Activated T-cell treated with anti-CD3 and anti-CD28 coated beads, Interleukin-2, amount 50 U/mL, for 24 hours (primary cell): ENCODE measurements at regions not wholly inside any gene's neighbourhood (a gene's known extent, or its start where the extent isn't known, plus 50 kb on each side); places are given as distances from the start of the nearest gene placed in this dataset.

ENCODE experiments used
- DNase-seq: peaks from one replicate; pipeline ENCODE4 v3.0.0-alpha.2; 2020
- H3K27ac Mint-ChIP-seq: 2 replicates; pipeline ENCODE4 v1.8.0; 2020; ENCODE audit warnings: mild to moderate bottlenecking, mixed read lengths
- H3K27me3 Mint-ChIP-seq: 2 replicates; pipeline ENCODE4 v1.8.0; 2020; ENCODE audit warnings: mixed read lengths
- H3K36me3 Mint-ChIP-seq: 2 replicates; pipeline ENCODE4 v1.8.0; 2020; ENCODE audit warnings: low read depth, mixed read lengths
- H3K4me1 Mint-ChIP-seq: 2 replicates; pipeline ENCODE4 v1.8.0; 2020; ENCODE audit warnings: low read depth, mixed read lengths
- H3K4me3 Mint-ChIP-seq: 2 replicates; pipeline ENCODE4 v1.8.0; 2020; ENCODE audit warnings: mild to moderate bottlenecking, moderate library complexity, mixed read lengths
- H3K9me3 Mint-ChIP-seq: 2 replicates; pipeline ENCODE4 v1.8.0; 2020; ENCODE audit warnings: mixed read lengths

DNA sequence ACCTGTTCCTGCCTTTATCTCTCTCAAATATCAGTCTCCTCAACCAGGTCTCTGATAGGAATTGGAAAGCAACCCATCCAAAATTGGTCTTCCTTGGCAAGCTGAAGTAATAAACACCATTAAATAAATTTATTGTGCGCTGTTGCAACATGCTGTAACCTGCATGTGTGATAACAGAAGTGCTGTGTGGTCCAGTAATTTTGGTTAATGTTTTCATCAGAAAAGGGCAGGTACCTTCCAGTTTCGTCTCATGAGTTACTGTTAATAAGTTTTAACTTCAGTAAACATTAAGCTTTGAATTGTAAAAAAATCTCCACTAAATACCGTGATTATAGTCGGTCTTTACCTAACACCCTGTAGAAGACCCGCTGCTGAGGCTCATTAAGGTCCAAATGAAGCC, 624.7 kb downstream of the TNS3 start:
- Mint-ChIP-seq H3K9me3 (peaks cover 18% of the 10 kb centered on the region), H3K27ac (no peak overlapping the region), H3K4me1 (no peaks in the 10 kb centered on the region), H3K4me3 (no peak overlapping the region), H3K36me3 (no peaks in the 10 kb centered on the region), H3K27me3 (no peaks in the 10 kb centered on the region)
- DNase-seq = no peak

DNA sequence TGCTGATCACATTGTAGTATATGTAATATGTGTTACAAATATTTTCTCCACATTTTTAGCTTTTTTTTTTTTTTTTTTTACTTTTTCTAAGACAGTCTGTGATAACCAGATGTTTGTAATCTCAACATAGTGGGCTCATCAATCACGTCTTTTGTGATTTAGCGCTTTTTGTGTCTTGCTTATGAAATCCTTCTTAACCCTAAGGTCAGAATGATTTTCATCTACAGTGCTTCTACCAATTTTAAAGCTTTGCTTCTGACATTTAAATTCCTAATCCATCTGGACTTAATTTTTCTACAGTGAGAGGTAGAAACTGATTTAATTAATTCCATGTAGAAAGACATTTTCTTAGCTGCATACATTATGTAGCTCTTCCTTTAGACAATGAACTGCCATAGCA, 626.4 kb downstream of the TNS3 start:
- Mint-ChIP-seq H3K27me3 (no peaks in the 10 kb centered on the region), H3K36me3 (no peaks in the 10 kb centered on the region), H3K9me3 (peaks cover 12% of the 10 kb centered on the region)

DNA sequence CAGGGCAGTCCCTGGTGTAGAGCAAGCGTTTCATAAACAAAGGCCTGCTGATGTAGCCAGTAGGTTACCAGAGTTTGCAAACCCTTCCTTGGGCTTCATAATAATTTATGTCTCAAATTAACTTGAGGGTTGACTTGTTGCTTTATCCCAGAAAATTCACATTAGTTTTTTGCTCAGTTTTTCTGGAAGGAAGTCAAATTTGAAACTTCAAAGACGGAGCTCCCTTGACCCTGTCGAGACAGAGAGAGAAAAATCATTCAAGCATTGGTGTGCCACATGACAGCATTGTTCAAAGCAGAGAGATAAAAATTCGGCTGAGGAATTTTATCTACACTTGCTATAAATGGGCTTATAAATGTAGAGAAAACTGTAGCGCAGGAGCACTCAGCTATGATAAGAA, 627.7 kb downstream of the TNS3 start:
- DNase-seq = no peak
- no peak overlapping the region for H3K4me3 Mint-ChIP-seq
- H3K27me3 Mint-ChIP-seq = no peaks in the 10 kb centered on the region
- H3K36me3 Mint-ChIP-seq = no peaks in the 10 kb centered on the region
- H3K27ac Mint-ChIP-seq = no peak overlapping the region
- H3K4me1 Mint-ChIP-seq = no peaks in the 10 kb centered on the region
- peaks cover 9% of the 10 kb centered on the region for H3K9me3 Mint-ChIP-seq

More for the DNA sequence above, 626.4 kb downstream of the TNS3 start:
- Mint-ChIP-seq H3K27ac (no peak overlapping the region), H3K4me1 (no peaks in the 10 kb centered on the region), H3K4me3 (no peak overlapping the region)
- no peak for DNase-seq

DNA sequence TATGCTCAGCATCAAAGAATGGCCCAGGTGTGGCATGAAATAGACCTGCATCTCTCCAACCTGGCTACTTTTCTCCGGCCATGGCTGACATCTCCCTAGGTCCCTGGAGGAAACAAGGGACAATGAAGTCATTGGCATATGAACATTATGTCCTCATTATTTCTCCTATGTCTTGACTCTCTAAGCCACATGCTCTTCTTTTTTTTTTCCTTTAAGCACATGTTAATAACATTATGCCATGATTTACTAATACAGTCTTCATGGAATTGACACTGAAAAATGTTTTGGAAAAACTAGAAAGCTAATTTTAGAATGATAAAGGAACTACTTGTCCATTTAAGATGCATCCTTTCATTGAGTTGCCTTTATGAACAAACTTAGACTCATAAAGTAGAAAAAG, 628.9 kb downstream of the TNS3 start:
- no peaks in the 10 kb centered on the region for H3K4me1 Mint-ChIP-seq
- no peak overlapping the region for H3K27ac Mint-ChIP-seq
- H3K36me3 Mint-ChIP-seq = no peaks in the 10 kb centered on the region
- no peak for DNase-seq
- no peak overlapping the region for H3K4me3 Mint-ChIP-seq
- H3K9me3 Mint-ChIP-seq = peaks cover 4% of the 10 kb centered on the region
- no peaks in the 10 kb centered on the region for H3K27me3 Mint-ChIP-seq

DNA sequence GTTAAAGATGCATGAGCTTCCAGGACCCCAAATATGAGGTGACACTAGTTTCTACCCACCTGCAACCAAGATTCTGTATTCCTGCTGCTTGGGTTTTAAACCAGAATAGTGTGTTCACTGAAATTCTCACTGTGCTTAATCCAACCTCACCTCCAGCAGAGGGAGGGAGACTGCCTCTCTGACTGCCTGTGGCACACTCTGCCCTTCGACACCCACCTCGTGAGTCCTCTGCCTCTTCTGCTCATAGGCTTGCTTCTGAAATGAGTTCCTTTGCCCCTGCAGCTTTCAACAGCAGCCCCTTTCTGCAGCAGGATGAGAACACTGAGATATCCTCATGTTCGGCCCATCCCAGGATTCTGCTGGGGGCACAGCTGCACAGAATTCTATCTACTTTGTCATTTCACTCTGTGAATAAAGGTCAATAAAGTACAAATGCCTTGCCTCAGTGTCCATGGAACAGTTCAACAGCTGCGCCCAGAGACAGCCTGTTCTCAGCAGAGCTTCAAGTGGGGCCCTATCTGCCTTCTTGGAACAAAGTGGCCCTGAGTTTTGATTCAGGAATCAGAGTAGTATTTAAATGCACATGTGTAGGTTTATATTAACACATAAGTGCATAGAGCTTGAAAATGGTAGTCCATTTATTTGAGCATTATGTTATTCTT, 632.5 kb downstream of the TNS3 start:
- Mint-ChIP-seq H3K36me3 (no peaks in the 10 kb centered on the region), H3K9me3 (peaks cover 2% of the 10 kb centered on the region), H3K4me3 (no peak overlapping the region), H3K27ac (no peak overlapping the region), H3K4me1 (no peaks in the 10 kb centered on the region), H3K27me3 (no peaks in the 10 kb centered on the region)
- no peak for DNase-seq

DNA sequence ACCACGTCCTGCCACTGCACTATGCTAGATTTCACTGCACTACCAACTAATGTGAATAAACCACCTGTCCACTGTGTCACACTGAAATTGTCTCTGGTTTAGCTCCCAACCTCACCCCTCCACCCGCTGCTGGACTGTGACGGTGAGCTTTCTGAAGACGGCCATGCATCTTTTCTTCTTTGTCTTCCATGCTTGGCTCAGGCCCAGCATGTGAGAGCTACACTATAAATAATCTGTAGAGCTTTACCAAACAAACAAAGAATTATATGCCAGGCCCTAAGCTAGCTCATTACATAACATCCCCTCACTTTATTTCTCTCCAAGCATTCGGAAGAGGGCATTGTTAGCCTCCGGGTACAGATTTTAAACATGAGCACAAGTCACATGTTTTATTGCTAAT, 633.2 kb downstream of the TNS3 start:
- no peak overlapping the region for H3K27ac Mint-ChIP-seq
- no peak for DNase-seq
- H3K4me1 Mint-ChIP-seq = no peaks in the 10 kb centered on the region
- peaks cover 5% of the 10 kb centered on the region for H3K9me3 Mint-ChIP-seq
- no peaks in the 10 kb centered on the region for H3K36me3 Mint-ChIP-seq
- H3K4me3 Mint-ChIP-seq = no peak overlapping the region
- H3K27me3 Mint-ChIP-seq = no peaks in the 10 kb centered on the region

DNA sequence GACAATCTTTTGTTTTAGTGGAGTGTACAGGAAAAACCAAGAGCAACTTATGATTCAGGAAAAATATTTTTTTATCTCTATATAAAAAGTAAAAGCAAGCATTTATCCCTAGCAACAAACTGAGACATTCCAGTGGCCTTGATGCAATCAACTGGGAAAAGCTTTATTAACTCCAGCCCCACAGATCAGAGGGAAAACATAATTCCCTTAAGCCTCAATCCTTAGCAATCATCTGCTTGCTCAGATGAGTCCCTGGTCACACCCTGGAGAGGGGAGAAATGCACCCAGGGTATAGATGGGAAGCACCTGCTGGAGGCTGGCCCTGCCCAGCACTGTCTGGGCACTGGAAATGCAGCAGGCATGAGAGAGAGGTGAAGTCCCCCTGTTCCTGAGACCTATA, 636.6 kb downstream of the TNS3 start:
- H3K4me3 Mint-ChIP-seq = no peak overlapping the region
- no peak overlapping the region for H3K27ac Mint-ChIP-seq

DNA sequence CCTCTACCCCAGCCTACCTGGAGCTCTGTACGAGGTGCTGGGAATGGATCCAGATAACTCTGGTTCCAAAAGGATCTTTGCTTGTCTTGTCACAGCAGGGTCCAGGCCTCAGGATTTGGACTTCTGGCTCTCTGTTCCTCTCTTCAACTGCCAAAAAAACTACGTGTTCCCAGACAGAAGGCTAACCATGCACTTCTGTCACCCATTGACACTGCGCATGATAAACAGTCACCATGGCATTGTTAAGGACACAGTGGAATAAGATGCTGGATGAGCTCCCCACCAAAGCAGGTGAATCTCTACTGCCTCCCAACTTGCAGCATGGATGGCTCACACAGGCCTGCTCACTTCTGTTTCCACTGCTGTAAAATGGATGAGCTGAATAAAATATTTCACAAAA, 637.9 kb downstream of the TNS3 start:
- Mint-ChIP-seq H3K36me3 (no peaks in the 10 kb centered on the region), H3K9me3 (peaks cover 4% of the 10 kb centered on the region), H3K27me3 (no peaks in the 10 kb centered on the region), H3K4me1 (no peaks in the 10 kb centered on the region), H3K4me3 (no peak overlapping the region), H3K27ac (no peak overlapping the region)
- DNase-seq = no peak

More for the DNA sequence above, 636.6 kb downstream of the TNS3 start:
- Mint-ChIP-seq H3K27me3 (no peaks in the 10 kb centered on the region), H3K4me1 (no peaks in the 10 kb centered on the region), H3K36me3 (no peaks in the 10 kb centered on the region), H3K9me3 (peaks cover 4% of the 10 kb centered on the region)
- no peak for DNase-seq

DNA sequence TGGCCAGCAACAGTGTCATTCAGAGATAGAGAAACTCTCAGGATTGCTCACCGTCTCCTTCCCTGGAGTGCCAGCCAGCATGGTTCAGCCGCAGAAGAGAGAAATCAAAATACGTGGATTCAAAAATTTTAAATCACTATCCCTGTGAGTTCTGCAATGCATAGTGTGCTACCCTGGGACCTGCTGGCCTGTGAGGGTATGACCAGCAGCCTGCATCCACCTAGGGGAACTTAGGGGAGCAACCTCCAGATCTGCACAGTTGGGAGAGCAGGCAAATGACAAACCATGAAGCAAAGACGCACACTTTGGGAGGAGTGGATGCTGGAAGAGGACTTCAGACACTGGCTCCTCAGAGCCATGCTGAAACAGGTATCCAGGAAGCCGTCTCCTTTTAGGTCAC, 639.3 kb downstream of the TNS3 start:
- H3K27ac Mint-ChIP-seq = no peak overlapping the region
- no peak for DNase-seq
- H3K27me3 Mint-ChIP-seq = no peaks in the 10 kb centered on the region
- H3K36me3 Mint-ChIP-seq = no peaks in the 10 kb centered on the region
- H3K4me3 Mint-ChIP-seq = no peak overlapping the region
- H3K9me3 Mint-ChIP-seq = peaks cover 4% of the 10 kb centered on the region
- no peaks in the 10 kb centered on the region for H3K4me1 Mint-ChIP-seq

DNA sequence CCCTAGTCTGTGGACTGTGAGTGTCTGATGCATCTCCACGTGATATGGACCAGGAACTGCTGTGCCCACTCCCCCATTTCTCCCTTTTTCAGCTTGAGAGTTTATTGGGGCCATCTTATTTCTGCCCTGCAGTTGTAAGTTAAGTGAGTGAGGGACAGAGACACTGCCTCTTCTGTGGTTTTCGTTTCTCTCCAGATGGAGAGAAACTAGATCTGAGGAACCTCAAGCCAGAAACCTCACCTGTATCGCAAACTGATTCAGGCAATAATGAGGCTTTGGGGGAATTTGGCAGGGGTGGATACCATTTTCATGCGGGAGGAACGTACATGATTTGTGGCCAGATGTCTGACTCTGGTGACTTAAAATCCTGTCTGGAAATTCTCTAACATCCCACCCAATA, 641.7 kb downstream of the TNS3 start:
- H3K36me3 Mint-ChIP-seq = no peaks in the 10 kb centered on the region
- DNase-seq = no peak
- no peaks in the 10 kb centered on the region for H3K27me3 Mint-ChIP-seq
- no peak overlapping the region for H3K4me3 Mint-ChIP-seq
- H3K4me1 Mint-ChIP-seq = no peaks in the 10 kb centered on the region
- H3K9me3 Mint-ChIP-seq = peaks cover 4% of the 10 kb centered on the region
- H3K27ac Mint-ChIP-seq = no peak overlapping the region

DNA sequence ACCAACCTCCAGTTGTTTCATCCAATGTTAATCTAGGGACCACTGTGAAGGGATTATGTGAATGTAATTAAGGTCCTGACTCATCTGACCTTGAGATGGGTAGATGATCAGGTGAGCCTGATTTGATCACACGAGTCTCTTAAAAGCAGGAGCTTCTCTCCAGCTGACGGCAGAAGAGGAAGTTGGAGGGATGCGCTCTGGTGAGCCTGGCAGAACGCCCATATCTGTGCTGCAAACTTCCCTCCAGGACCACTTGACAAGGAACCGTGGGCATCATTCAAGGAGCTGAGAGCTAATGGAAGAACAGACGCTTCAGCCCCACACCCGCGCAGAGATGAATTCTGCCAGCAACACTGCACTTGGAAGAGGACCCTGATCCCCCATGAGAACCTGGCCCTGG, 642.4 kb downstream of the TNS3 start:
- no peaks in the 10 kb centered on the region for H3K4me1 Mint-ChIP-seq
- H3K27me3 Mint-ChIP-seq = no peaks in the 10 kb centered on the region
- peaks cover 4% of the 10 kb centered on the region for H3K9me3 Mint-ChIP-seq
- no peak overlapping the region for H3K4me3 Mint-ChIP-seq
- H3K27ac Mint-ChIP-seq = no peak overlapping the region
- no peak for DNase-seq
- no peaks in the 10 kb centered on the region for H3K36me3 Mint-ChIP-seq

DNA sequence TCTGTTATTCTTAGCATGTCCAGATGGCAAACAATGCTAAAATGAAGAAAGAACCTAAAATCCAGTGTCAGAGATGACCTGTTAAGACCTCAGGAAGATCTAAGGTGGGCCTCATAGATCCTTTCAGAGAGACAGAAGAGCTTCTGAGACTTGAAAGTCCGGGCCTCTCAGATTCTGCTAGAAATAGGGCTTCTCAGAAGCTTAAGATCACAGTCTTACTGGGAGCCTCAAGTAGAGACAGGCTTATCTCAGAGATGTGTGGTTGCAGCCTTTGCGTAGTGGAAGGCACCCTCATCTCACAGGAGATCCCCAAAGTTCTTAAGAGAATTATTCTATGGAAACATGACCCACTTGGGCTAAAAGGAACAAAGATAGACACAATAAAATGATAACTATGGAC, 642.8 kb downstream of the TNS3 start:
- no peak for DNase-seq
- H3K4me3 Mint-ChIP-seq = no peak overlapping the region
- H3K36me3 Mint-ChIP-seq = no peaks in the 10 kb centered on the region
- no peaks in the 10 kb centered on the region for H3K4me1 Mint-ChIP-seq
- H3K27me3 Mint-ChIP-seq = no peaks in the 10 kb centered on the region
- H3K9me3 Mint-ChIP-seq = peaks cover 4% of the 10 kb centered on the region
- H3K27ac Mint-ChIP-seq = no peak overlapping the region

DNA sequence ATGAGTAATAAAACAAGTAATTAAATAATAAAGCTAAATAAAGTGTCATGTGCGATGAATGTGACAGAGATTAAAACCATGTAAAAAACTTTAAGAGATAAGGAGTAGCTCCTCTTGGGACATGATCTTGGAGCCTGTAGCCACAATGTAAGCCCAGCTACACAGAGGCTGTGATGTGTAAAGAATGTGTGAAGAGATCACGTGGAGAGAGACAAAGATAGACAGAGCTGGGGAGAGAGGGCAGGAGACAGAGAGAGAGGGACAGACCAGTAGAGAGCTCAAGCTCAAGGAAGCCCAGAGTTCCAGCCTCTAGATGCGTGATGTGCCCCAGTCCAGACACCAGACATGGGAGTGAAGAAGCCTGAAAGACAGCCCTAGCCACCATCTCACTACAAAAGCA, 644.1 kb downstream of the TNS3 start:
- Mint-ChIP-seq H3K36me3 (no peaks in the 10 kb centered on the region), H3K9me3 (no peaks in the 10 kb centered on the region), H3K4me1 (no peaks in the 10 kb centered on the region), H3K27ac (no peak overlapping the region), H3K4me3 (no peak overlapping the region), H3K27me3 (no peaks in the 10 kb centered on the region)
- no peak for DNase-seq

DNA sequence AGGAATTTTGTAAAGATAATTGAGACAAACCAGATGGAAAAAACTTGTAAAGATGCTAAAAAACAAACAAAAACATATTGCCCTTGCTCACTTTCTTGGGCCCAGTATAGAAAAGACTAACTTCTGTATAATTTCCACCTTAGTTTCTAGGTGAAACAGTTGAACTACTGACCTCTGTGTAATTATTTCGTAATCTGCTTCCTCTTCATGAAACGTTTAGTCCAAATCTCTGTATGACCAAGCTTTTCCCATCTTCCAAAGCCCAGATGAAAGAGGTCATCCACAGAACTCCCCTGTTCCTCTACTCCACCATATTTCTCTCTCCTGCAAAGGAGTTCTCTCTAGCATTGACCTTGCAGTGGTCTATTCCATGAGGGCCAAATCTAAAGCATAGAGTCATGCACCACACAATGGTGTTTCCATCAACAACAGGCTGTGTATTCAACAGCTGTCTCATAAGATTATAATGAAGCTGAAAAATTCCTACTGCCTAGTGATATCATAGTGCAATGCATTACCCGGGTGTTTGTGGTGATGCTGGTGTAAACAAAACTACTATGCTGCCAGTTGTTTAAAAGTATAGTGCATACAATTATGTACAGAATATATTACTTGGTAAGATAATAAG, 647.6 kb downstream of the TNS3 start:
- H3K4me3 Mint-ChIP-seq = no peak overlapping the region
- no peak overlapping the region for H3K27ac Mint-ChIP-seq
- H3K9me3 Mint-ChIP-seq = no peaks in the 10 kb centered on the region
- H3K4me1 Mint-ChIP-seq = no peaks in the 10 kb centered on the region
- no peaks in the 10 kb centered on the region for H3K36me3 Mint-ChIP-seq
- no peaks in the 10 kb centered on the region for H3K27me3 Mint-ChIP-seq
- no peak for DNase-seq

DNA sequence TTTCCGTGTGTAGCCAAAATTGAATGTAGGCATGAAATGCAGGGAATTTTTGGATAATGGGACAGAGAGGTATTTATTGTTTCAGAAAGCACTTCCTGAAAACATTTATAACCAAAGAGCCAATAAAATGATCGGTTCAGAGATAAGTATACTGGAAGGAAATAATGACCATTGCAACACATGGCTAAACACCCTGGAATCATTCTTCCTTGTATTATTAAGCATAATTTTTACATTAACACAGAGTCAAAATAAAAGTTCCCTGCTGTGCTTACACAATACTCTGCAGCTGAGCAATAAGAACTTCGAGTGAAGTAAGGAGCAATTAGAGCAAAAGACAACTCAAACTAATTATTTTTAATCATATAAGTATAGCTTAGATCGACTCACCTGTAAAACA, 648.3 kb downstream of the TNS3 start:
- no peak overlapping the region for H3K4me3 Mint-ChIP-seq
- H3K36me3 Mint-ChIP-seq = no peaks in the 10 kb centered on the region
- no peaks in the 10 kb centered on the region for H3K4me1 Mint-ChIP-seq
- H3K27me3 Mint-ChIP-seq = no peaks in the 10 kb centered on the region
- no peak overlapping the region for H3K27ac Mint-ChIP-seq
- no peak for DNase-seq
- H3K9me3 Mint-ChIP-seq = no peaks in the 10 kb centered on the region
